ENCODE measurements at regions not wholly inside any gene's neighbourhood (a gene's known extent, or its start where the extent isn't known, plus 50 kb on each side); places are given as distances from the start of the nearest gene placed in this dataset.
A peak's percentile ranks its signal among the peaks of the same experiment; 100 is the strongest.
"Not testable (repeated sequence)": the region's sequence is repeated elsewhere in the genome, so short reads cannot be mapped to it uniquely, and the experiment has no call there.

DNA sequence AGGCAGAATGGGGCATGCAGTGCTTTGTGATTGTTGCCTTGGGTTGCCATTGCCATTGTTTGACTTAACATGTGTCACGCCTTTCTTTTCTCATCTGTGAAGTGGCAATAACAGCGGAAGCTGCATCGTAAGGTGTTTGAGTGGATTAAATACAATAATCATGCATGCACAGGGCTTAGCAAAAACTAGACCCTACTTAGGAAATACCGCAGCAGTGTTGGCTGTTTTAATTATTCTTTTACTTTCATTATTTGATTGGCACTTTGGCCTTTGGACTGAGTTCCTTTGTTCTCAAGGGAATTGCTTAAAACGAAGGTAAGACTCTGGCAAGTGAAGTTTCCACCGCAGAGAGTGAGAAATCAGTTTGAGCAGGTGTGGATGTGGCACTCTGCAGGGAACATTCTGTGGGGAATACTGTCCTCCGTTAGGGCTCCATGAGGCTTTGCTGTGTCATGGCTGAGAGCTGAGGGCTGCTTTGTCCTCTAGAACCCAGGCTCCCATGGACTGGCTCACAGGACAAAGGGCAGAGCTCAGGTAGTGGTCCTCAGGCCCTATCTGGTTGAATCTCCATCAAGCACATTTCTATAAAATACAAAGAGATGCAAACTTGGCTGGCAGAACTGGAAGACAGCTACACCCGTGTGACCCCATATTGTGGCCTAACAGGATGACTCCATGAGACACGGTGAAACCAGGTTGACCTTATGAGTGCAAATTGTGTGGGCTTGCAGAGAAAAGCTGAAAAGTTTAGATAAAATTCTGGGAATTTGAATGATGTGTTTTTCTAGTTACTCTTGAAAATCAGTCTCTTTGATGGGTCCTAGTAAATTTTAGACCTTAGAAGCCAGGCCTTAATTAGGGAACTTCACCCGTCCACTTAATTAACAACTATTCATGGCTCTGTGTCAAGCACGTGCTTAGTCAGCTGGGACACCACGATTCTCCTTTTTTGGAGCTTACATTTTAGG is 407.2 kb downstream of the KCNRG start:
- TF ChIP-seq POLR2A (IDR thresholded peaks at IDR 0.05; ENCODE audit: low read depth): no peak
- no peak for TF ChIP-seq POLR2AphosphoS5 (IDR thresholded peaks at IDR 0.05)
- TF ChIP-seq, protein P1, sequence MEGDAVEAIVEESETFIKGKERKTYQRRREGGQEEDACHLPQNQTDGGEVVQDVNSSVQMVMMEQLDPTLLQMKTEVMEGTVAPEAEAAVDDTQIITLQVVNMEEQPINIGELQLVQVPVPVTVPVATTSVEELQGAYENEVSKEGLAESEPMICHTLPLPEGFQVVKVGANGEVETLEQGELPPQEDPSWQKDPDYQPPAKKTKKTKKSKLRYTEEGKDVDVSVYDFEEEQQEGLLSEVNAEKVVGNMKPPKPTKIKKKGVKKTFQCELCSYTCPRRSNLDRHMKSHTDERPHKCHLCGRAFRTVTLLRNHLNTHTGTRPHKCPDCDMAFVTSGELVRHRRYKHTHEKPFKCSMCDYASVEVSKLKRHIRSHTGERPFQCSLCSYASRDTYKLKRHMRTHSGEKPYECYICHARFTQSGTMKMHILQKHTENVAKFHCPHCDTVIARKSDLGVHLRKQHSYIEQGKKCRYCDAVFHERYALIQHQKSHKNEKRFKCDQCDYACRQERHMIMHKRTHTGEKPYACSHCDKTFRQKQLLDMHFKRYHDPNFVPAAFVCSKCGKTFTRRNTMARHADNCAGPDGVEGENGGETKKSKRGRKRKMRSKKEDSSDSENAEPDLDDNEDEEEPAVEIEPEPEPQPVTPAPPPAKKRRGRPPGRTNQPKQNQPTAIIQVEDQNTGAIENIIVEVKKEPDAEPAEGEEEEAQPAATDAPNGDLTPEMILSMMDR (IDR thresholded peaks at IDR 0.05): no peak
- no peak for TF ChIP-seq EP300 (IDR thresholded peaks at IDR 0.05)
- peak overlapping the region in 1 of 4 donors; percentile 8 for H3K27ac ChIP-seq (replicated peaks in 1 of 4)
- 64% methylated on average over 11 of the region's 12 CpGs for WGBS
- H3K4me1 ChIP-seq: peaks cover 52 to 64% (median 58%) of the 10 kb centered on the region in 4 donors
- H3K9me3 ChIP-seq: no peaks in the 10 kb centered on the region
- H3K27me3 ChIP-seq: no peaks in the 10 kb centered on the region
- no peaks in the 10 kb centered on the region for H3K36me3 ChIP-seq
- DNase-seq (ENCODE audit: extremely low spot score): no peak
- intact Hi-C loops (cut with DNase I): no loop called here
- no peak overlapping the region for H3K4me3 ChIP-seq

DNA sequence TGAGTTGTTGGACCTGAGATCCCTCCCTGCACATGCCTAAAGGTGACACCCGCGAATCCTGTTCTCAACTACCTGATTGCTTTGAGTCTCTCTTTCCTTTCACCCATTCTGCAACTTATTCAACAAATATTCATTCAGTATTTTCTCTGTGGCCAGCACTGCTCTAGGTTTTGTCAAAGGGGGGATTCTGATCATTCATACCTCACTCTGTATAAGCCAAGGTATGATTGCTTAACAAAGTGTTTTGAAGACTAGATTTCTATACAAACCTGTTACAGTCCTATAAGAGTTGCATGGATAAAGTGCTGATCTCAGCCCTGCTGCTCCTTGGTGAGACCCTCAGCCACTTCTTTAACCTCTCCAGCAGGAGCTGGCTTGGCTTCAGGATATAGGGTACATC is 409.7 kb downstream of the KCNRG start:
- peaks cover 42 to 60% (median 49%) of the 10 kb centered on the region in 4 donors for H3K4me1 ChIP-seq
- H3K9me3 ChIP-seq: no peaks in the 10 kb centered on the region
- 100% methylated on average over 2 of the region's 2 CpGs for WGBS
- intact Hi-C loops (cut with DNase I): no loop called here
- no peak for TF ChIP-seq POLR2A (IDR thresholded peaks at IDR 0.05; ENCODE audit: low read depth)
- TF ChIP-seq, protein P1 (IDR thresholded peaks at IDR 0.05): no peak
- no peak for TF ChIP-seq POLR2AphosphoS5 (IDR thresholded peaks at IDR 0.05)
- TF ChIP-seq EP300 (IDR thresholded peaks at IDR 0.05): no peak
- no peak overlapping the region for H3K4me3 ChIP-seq
- H3K36me3 ChIP-seq: no peaks in the 10 kb centered on the region
- H3K27me3 ChIP-seq: no peaks in the 10 kb centered on the region
- no peak for DNase-seq (ENCODE audit: extremely low spot score)
- H3K27ac ChIP-seq (replicated peaks in 1 of 4): no peak overlapping the region

DNA sequence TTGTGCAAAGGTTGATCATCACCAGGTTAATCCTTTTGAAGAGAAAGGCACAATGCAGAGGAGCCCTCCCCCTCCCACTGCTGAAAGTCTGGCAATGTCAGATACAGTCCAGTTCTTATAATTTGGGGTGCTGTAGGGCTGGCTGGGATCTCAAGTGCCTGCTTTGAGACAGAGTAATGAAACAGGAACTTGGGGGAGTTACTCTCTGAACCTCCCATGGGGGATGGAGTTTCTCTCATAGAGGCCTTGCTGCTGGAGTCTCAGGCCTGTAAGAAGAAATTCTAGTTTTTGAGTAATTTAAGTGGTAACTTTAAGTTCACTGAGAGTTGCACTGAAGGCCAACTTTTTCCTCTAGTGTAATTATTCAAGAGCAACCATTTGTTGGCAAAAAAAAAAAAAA is 410.5 kb downstream of the KCNRG start:
- no peaks in the 10 kb centered on the region for H3K36me3 ChIP-seq
- no peaks in the 10 kb centered on the region for H3K9me3 ChIP-seq
- peaks cover 34 to 52% (median 42%) of the 10 kb centered on the region in 4 donors for H3K4me1 ChIP-seq
- intact Hi-C loops (cut with DNase I): no loop called here
- no peak for DNase-seq (ENCODE audit: extremely low spot score)
- no peak overlapping the region for H3K27ac ChIP-seq (replicated peaks in 1 of 4)
- H3K4me3 ChIP-seq: no peak overlapping the region
- TF ChIP-seq, protein P1 (IDR thresholded peaks at IDR 0.05): no peak
- TF ChIP-seq EP300 (IDR thresholded peaks at IDR 0.05) (no peak), POLR2AphosphoS5 (IDR thresholded peaks at IDR 0.05) (no peak), POLR2A (IDR thresholded peaks at IDR 0.05; ENCODE audit: low read depth) (no peak)
- no peaks in the 10 kb centered on the region for H3K27me3 ChIP-seq

DNA sequence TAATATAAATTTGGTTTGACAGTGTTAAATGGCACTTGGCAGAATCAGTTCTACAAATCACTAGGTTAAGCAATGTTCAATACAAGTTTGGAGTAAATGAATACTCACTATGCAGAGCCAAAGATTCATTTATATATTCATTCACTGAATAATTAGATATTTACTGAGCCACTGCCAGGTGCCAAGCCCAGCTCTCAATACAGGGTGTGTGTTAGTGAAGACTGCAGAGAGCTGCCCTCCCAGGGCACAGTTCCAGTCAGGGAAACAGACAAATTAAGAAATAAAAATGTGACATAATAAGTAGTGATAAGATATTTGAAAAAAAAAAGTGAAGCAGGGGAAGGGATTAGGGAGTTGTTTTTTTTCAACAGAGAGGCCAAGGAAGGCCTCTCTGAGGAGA is 411.7 kb downstream of the KCNRG start:
- H3K9me3 ChIP-seq: no peaks in the 10 kb centered on the region
- no peaks in the 10 kb centered on the region for H3K36me3 ChIP-seq
- no peak overlapping the region for H3K4me3 ChIP-seq
- no peaks in the 10 kb centered on the region for H3K27me3 ChIP-seq
- intact Hi-C loops (cut with DNase I): no loop called here
- no peak overlapping the region for H3K27ac ChIP-seq (replicated peaks in 1 of 4)
- DNase-seq (ENCODE audit: extremely low spot score): no peak
- peaks cover 23 to 40% (median 30%) of the 10 kb centered on the region in 4 donors for H3K4me1 ChIP-seq
- TF ChIP-seq POLR2AphosphoS5 (IDR thresholded peaks at IDR 0.05): no peak
- TF ChIP-seq POLR2A (IDR thresholded peaks at IDR 0.05; ENCODE audit: low read depth): no peak
- no peak for TF ChIP-seq EP300 (IDR thresholded peaks at IDR 0.05)
- TF ChIP-seq, protein P1 (IDR thresholded peaks at IDR 0.05): no peak

DNA sequence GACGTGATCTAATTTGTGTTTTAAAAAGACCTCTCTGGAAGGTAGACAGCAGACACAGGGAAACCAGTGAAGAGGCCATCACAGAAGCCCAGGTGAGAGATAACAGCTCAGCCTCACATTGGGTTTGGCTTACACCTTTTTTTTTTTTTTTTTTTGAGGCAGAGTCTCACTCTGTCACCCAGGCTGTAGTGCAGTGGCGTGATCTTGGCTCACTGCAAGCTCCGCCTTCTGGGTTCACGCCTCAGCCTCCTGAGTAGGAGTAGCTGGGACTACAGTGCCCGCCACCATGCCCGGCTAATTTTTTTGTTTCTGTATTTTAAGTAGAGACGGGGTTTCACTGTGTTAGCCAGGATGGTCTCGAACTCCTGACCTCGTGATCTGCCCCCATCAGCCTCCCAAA is 412.3 kb downstream of the KCNRG start:
- H3K9me3 ChIP-seq; H3K27me3 ChIP-seq; DNase-seq (ENCODE audit: extremely low spot score); H3K36me3 ChIP-seq; intact Hi-C loops (cut with DNase I); H3K27ac ChIP-seq (replicated peaks in 1 of 4); H3K4me3 ChIP-seq: not testable (repeated sequence)
- 87% methylated on average over 9 of the region's 9 CpGs for WGBS
- H3K4me1 ChIP-seq: peaks cover 17 to 35% (median 25%) of the 10 kb centered on the region in 4 donors

Measured in esophagus muscularis mucosa (tissue), 4 donors.